Calu3 (cell line): ENCODE measurements at regions not wholly inside any gene's neighbourhood (a gene's known extent, or its start where the extent isn't known, plus 50 kb on each side); places are given as distances from the start of the nearest gene placed in this dataset.

Experiments used
- BruUV-seq: library from RNA; stranded (reverse); fragments of 400-500 nt; replicated peaks from 2 replicates; lab custom pipeline; 2021; lab: Mats Ljungman, UMichigan
- CTCF ChIA-PET: fragments of 300-600 bp; sonication (Branson Sonifier 250); formaldehyde crosslinking; loops from one replicate; lab custom pipeline; 2022; ENCODE audit warnings: antibody characterized with exemption; lab: Charles Lee
- DNase-seq: peaks from one replicate; pipeline ENCODE4 v3.0.0; 2022
- H3K27ac Mint-ChIP-seq: one replicate; pipeline ENCODE4 v1.8.0; 2022; ENCODE audit warnings: mixed read lengths; ENCODE audit not compliant: unreplicated experiment
- H3K27me3 Mint-ChIP-seq: one replicate; pipeline ENCODE4 v1.8.0; 2022; ENCODE audit warnings: mixed read lengths; ENCODE audit not compliant: unreplicated experiment
- H3K36me3 Mint-ChIP-seq: one replicate; pipeline ENCODE4 v1.8.0; 2022; ENCODE audit warnings: mild to moderate bottlenecking, moderate library complexity, mixed read lengths; ENCODE audit not compliant: insufficient read depth, unreplicated experiment
- H3K4me1 Mint-ChIP-seq: one replicate; pipeline ENCODE4 v1.8.0; 2022; ENCODE audit warnings: mild to moderate bottlenecking, low read depth, mixed read lengths; ENCODE audit not compliant: unreplicated experiment
- H3K4me3 Mint-ChIP-seq: one replicate; pipeline ENCODE4 v1.8.0; 2022; ENCODE audit warnings: mild to moderate bottlenecking, low read depth, moderate library complexity, mixed read lengths; ENCODE audit not compliant: unreplicated experiment
- H3K9me3 Mint-ChIP-seq: one replicate; pipeline ENCODE4 v1.8.0; 2022; ENCODE audit warnings: low read depth, mixed read lengths; ENCODE audit not compliant: unreplicated experiment
- CTCF ChIP-seq: fragments of 200-600 bp; IDR thresholded peaks from one replicate; pipeline ENCODE4 v1.8.0; 2022; ENCODE audit warnings: antibody characterized with exemption; ENCODE audit not compliant: unreplicated experiment
- intact Hi-C: fragments of 100-400 bp; cut with micrococcal nuclease; formaldehyde crosslinking; loops from one replicate; pipeline ENCODE4 v1.10.0; 2022; ENCODE audit not compliant: unreplicated experiment

- BruUV-seq, result no TSS peak
- intact Hi-C loops, result no loop called here
- CTCF ChIA-PET, result no interaction called here
- DNase-seq, result no peak
- Mint-ChIP-seq H3K4me1 (peaks cover 10% of the 10 kb centered on the region), H3K27me3 (peaks cover 21% of the 10 kb centered on the region), H3K9me3 (no peaks in the 10 kb centered on the region), H3K27ac (no peak overlapping the region), H3K36me3 (no peaks in the 10 kb centered on the region), H3K4me3 (no peak overlapping the region)
- TF ChIP-seq CTCF, result no peak
Measured at GRCh38 chr14:98888927-98889835, 382.8 kb downstream of the BCL11B start.

GRCh38 chr14:98889836-98890185 lies 382.2 kb downstream of the BCL11B start:
- Mint-ChIP-seq H3K9me3 (no peaks in the 10 kb centered on the region), H3K27ac (no peak overlapping the region), H3K36me3 (no peaks in the 10 kb centered on the region), H3K4me3 (no peak overlapping the region), H3K27me3 (peaks cover 21% of the 10 kb centered on the region), H3K4me1 (peaks cover 10% of the 10 kb centered on the region)
- intact Hi-C loops, result no loop called here
- no peak for DNase-seq
- no TSS peak for BruUV-seq
- CTCF ChIA-PET, result no interaction called here
- TF ChIP-seq CTCF, result no peak

DNA sequence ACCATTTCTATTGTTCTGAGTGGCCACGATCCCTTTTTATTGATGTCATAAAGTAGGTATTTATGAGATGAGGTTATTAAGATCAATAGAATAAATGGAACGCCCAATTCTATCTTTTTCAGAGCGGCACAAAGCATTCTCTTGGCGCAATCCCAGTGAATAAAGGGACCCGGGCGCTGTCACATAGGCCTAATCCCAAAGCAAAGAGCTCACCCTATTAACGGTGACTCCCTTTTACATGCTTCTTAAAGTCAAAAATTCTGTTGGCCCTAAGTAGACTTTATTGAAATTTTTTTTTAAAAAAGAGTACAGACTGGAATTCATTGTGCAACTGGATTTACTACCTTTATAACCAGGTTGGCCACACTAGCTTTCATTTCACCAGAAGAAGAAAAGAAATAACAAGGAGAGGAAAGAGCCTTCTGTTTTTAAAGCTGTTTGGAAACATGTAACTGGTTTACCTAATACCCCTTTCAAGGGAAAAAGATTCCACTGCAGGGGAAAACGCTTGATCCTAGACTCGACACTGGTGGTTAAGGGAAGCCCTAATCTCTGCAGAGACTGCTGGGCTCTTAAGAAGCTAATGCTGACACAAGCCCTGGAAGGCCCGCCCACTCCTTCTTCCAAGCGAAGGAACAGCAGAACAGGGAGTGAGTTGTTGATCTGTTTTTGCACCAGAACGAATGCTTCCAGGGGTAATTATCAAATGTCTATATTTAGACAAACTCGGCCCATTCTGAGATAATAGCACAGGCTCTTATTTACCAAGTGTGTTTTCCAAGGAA lies 381.2 kb downstream of the BCL11B start:
- intact Hi-C loops, result no loop called here
- H3K4me3 Mint-ChIP-seq, result no peak overlapping the region

DNA sequence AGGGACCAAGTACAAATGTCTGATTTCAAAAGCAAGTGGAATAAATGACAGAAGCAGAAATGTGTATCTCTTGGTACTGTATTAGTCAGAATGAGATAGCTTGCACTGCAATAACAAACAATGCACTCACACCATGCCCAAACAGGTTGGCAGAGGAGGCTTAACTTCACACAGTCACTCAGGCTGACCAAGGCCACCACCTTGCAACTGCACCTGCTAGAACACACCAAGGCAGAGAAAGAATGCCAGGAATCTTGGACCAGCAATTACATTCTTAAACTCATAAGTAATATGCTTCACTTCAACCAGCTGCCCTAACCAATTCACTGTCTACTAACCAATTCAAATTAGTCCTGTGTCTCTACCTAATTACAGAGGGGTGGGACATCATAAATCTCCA lies 378.3 kb downstream of the BCL11B start:
- intact Hi-C loops, result no loop called here
- no peaks in the 10 kb centered on the region for H3K36me3 Mint-ChIP-seq
- no peak for DNase-seq

More for the DNA sequence above, 381.2 kb downstream of the BCL11B start:
- CTCF ChIA-PET, result no interaction called here
- no peak for DNase-seq
- Mint-ChIP-seq H3K27ac (no peak overlapping the region), H3K27me3 (peaks cover 21% of the 10 kb centered on the region), H3K4me1 (peaks cover 10% of the 10 kb centered on the region), H3K36me3 (no peaks in the 10 kb centered on the region), H3K9me3 (no peaks in the 10 kb centered on the region)
- BruUV-seq, result no TSS peak
- no peak for TF ChIP-seq CTCF

More for the DNA sequence above, 378.3 kb downstream of the BCL11B start:
- H3K9me3 Mint-ChIP-seq, result no peaks in the 10 kb centered on the region
- no peak for TF ChIP-seq CTCF
- H3K4me3 Mint-ChIP-seq, result no peak overlapping the region
- CTCF ChIA-PET, result no interaction called here
- no TSS peak for BruUV-seq
- H3K4me1 Mint-ChIP-seq, result no peaks in the 10 kb centered on the region
- H3K27me3 Mint-ChIP-seq, result peaks cover 21% of the 10 kb centered on the region
- H3K27ac Mint-ChIP-seq, result no peak overlapping the region
